Activated naive CD8-positive, alpha-beta T cell treated with anti-CD3 and anti-CD28 coated beads for 36 hours (primary cell): ENCODE measurements at regions not wholly inside any gene's neighbourhood (a gene's known extent, or its start where the extent isn't known, plus 50 kb on each side); places are given as distances from the start of the nearest gene placed in this dataset.

Experiments
- DNase-seq: peaks from one replicate; pipeline ENCODE4 v3.0.0; 2021
- H3K27ac Mint-ChIP-seq: one replicate; pipeline ENCODE4 v1.8.0; 2022; ENCODE audit warnings: mild to moderate bottlenecking, moderate library complexity, mixed read lengths
- H3K27me3 Mint-ChIP-seq: one replicate; pipeline ENCODE4 v1.8.0; 2022; ENCODE audit warnings: mild to moderate bottlenecking, mixed read lengths
- H3K36me3 Mint-ChIP-seq: one replicate; pipeline ENCODE4 v1.8.0; 2021; ENCODE audit warnings: mild to moderate bottlenecking, mixed read lengths
- H3K4me1 Mint-ChIP-seq: one replicate; pipeline ENCODE4 v1.8.0; 2021; ENCODE audit warnings: mixed read lengths
- H3K4me3 Mint-ChIP-seq: one replicate; pipeline ENCODE4 v1.8.0; 2022; ENCODE audit warnings: mild to moderate bottlenecking, moderate library complexity, mixed read lengths
- H3K9me3 Mint-ChIP-seq: one replicate; pipeline ENCODE4 v1.8.0; 2022; ENCODE audit warnings: mixed read lengths

DNA sequence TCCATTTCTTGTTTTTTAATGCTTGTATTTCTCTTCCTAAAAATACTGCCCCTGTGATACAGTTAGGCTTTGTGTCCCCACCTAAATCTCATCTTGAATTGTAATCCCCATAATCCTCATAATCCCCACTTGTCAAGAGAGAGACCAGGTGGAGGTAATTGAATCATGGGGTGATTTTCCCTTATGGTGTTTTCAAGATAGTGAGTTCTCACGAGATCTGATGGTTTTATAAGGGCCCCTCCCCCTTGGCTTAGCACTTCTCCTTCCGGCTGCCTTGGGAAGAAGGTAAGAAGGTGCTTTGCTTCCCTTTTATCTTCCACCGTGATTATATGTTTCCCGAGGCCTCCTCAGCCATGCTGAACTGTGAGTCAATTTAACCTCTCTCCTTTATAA is 227.4 kb downstream of the MAN2A1 start:
- no peaks in the 10 kb centered on the region for H3K9me3 Mint-ChIP-seq
- no peak for DNase-seq
- H3K27ac Mint-ChIP-seq: no peak overlapping the region
- H3K4me3 Mint-ChIP-seq: no peak overlapping the region
- peaks cover 2% of the 10 kb centered on the region for H3K36me3 Mint-ChIP-seq
- no peaks in the 10 kb centered on the region for H3K27me3 Mint-ChIP-seq
- peaks cover 30% of the 10 kb centered on the region for H3K4me1 Mint-ChIP-seq

DNA sequence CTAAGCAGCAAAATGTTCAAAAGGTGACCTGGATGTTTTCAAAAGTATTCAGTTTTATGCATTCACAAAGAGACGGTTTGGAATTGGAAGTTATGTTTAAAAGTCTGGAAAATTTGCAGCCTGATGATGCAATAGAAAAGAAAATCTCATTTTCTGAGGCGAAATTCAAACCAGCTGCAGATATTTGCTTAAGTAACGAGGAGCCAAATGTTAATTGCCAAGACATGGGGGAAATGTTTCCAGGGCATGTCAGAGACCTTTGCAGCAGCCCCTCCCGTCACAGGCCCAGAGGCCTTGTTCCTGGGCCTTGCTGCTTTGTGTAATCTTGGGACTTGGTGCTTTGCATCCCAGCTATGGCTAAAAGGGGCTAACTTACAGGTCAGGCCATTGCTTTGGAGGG is 228.2 kb downstream of the MAN2A1 start:
- Mint-ChIP-seq H3K4me1 (peaks cover 31% of the 10 kb centered on the region), H3K9me3 (no peaks in the 10 kb centered on the region), H3K27me3 (no peaks in the 10 kb centered on the region), H3K4me3 (no peak overlapping the region), H3K27ac (no peak overlapping the region), H3K36me3 (peaks cover 2% of the 10 kb centered on the region)
- DNase-seq: no peak

DNA sequence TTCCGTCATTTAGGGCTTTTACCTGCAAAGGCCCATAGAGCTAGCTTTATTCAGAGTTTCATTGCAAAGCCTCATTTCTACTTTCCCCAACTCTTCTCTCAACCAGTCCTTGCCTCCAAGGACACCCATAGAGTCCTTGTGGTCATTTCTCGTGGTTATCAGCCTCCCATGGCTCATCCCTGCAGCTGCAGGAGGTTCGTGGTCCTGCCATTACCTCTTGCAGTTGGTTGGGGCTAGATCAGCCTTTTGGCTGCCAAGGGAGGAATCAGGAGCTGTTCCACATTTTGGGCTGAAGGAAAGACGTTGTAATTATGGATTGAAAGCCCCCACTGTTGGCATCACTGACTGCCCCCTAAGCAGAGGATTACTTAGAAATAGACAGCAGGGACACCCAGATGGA is 231.0 kb downstream of the MAN2A1 start:
- no peak overlapping the region for H3K27ac Mint-ChIP-seq
- peaks cover 31% of the 10 kb centered on the region for H3K4me1 Mint-ChIP-seq
- peaks cover 2% of the 10 kb centered on the region for H3K36me3 Mint-ChIP-seq
- no peaks in the 10 kb centered on the region for H3K27me3 Mint-ChIP-seq
- no peak for DNase-seq
- no peaks in the 10 kb centered on the region for H3K9me3 Mint-ChIP-seq
- H3K4me3 Mint-ChIP-seq: no peak overlapping the region

DNA sequence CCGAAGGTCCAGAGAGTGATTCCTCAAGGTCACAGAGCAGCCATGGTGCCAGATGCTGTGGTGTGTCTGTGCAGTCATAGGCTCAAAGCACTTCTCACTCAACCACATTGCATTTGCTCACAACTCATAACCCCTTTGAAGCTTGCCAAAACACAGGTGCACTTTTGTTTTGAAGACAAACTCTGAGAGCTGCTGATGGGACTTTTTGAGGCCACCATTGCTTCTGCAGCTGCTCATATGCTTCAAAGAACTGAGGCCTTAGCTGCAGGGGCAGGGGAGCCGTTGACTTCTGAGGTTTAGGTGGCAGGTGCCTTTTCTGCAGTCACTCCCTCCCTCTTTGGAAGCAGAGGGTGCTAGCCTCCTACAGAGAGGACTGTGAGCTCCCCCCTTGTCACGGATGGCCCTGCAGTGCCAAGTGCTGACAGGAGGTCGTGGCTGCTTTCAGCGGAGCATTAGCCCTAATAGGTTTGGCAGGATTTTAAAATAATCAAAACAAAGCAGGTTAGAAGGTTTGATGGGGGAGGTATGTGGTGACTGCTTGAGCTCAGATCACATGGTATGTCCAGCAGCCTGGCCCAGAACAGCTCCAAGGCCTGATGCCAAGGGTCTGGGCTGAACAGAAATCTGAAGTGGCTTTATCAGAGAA is 232.1 kb downstream of the MAN2A1 start:
- Mint-ChIP-seq H3K9me3 (peaks cover 1% of the 10 kb centered on the region), H3K27me3 (no peaks in the 10 kb centered on the region), H3K27ac (peak overlapping the region; percentile 77), H3K4me1 (peaks cover 31% of the 10 kb centered on the region), H3K36me3 (peaks cover 2% of the 10 kb centered on the region), H3K4me3 (peak overlapping the region; percentile 64)
- peak; percentile 27 for DNase-seq

DNA sequence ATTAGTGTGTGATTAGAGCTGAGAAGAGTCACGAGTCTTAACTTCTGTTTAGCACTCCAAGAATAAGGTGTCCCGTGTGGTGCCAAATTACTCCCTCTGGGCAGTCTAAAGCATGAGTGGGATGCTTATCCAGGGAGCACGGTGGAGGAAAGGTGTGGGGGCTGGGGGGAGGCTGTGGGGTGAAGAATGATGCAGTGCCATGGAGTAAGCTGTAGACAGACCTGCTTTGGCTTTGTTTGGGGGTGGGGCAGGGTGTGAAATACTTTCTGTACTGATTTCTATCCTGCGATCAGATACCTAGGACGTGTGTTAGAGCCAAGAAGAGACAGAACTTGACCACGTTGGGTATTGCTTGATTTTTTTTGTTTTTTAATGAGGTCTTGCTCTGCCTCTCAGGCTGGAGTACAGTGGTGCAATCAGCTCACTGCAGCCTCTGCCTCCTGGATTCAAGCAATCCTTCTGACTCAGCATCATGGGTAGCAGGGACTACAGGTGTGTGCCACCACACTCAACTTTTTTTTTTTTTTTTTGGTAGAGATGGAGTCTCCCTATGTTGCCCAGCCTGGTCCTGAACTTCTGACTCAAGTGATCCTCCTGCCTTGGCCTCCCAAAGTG is 232.8 kb downstream of the MAN2A1 start:
- H3K4me3 Mint-ChIP-seq: peak overlapping the region; percentile 64
- no peak for DNase-seq
- H3K36me3 Mint-ChIP-seq: peaks cover 2% of the 10 kb centered on the region
- H3K9me3 Mint-ChIP-seq: peaks cover 1% of the 10 kb centered on the region
- peak overlapping the region; percentile 77 for H3K27ac Mint-ChIP-seq
- H3K27me3 Mint-ChIP-seq: no peaks in the 10 kb centered on the region
- H3K4me1 Mint-ChIP-seq: peaks cover 31% of the 10 kb centered on the region

DNA sequence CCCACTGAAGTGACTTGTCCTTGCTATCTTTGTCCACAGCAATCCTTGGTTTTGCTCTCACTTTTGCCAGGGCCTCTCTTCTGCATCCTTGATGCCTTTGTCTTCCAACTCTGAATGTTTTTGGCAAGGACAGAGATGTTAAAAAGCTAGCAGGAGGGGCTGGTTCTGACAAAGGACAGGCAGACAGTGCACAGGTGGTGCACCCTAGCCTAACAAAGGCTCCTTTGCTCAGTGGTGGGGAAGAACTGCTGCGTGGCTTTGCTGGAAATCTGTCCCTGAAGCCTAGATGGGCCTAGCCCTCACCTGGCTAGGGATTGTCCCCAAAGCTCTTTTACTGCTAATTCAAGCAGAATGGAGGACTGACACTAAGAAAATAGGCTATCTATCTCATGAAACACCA is 233.5 kb downstream of the MAN2A1 start:
- H3K27ac Mint-ChIP-seq: no peak overlapping the region
- H3K4me1 Mint-ChIP-seq: peaks cover 31% of the 10 kb centered on the region
- no peak for DNase-seq
- H3K36me3 Mint-ChIP-seq: no peaks in the 10 kb centered on the region
- H3K9me3 Mint-ChIP-seq: peaks cover 1% of the 10 kb centered on the region
- no peak overlapping the region for H3K4me3 Mint-ChIP-seq
- H3K27me3 Mint-ChIP-seq: no peaks in the 10 kb centered on the region

DNA sequence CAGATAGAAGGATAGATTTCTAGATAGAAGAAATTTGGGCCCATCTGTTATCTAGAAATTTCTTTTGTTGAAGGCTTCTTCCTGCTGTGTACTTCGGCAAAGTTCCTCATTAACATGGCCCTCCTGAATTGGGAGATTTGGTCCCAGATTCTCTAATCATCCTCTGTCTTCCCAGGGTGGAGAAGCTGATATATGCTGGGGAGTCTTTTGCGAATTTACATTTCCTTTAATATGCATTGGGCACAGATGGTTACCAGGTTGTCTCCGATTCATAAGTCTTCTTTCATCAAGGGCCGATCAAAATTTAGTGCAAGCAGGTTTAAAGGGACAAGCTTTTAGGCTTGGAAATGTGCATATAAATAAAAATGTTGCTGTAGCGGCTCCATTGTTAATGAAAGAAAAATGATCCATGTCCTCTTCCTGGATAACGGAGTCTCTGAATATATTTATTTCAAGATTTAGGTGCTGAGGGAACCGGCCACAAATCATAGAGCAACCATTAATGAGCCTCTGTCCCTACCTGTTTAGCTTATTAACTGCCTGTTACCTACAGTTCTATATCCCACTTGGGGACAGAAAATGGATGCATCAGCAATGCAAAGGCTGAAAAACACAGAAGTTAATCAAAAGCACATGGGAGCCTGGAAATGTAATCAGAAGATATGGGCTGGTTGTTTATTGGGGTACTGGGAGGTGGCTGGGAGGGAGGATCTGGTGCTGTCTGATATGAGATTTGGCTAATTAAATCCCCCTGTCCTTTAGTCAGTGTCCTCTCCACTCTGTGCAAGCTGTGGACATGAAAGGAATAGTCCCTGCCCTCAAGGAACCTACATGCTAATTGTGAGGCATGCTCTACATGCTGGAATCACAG is 234.7 kb downstream of the MAN2A1 start:
- Mint-ChIP-seq H3K4me1 (peaks cover 31% of the 10 kb centered on the region), H3K4me3 (no peak overlapping the region), H3K27ac (no peak overlapping the region), H3K9me3 (peaks cover 1% of the 10 kb centered on the region), H3K36me3 (no peaks in the 10 kb centered on the region), H3K27me3 (no peaks in the 10 kb centered on the region)
- no peak for DNase-seq

DNA sequence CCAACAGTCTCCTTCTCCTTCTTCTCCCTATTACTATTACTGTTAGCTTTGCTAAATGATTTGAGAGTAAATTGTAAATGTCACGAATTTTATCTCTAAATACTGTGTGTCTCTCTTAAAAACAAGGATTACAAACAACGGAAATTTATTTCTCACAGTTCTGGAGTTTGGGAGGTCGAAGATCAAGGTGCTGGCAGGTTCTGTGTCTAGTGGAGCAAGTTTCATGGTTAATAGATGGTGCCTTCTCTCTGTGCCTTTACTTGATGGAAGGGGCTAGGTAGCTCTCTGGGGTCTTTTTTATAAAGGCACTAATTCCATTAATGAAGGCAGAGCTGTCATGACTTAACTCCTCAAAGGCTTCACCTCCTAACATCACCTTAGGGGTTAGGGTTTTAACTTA is 237.9 kb downstream of the MAN2A1 start:
- Mint-ChIP-seq H3K4me3 (no peak overlapping the region), H3K9me3 (peaks cover 1% of the 10 kb centered on the region), H3K4me1 (peaks cover 14% of the 10 kb centered on the region)

DNA sequence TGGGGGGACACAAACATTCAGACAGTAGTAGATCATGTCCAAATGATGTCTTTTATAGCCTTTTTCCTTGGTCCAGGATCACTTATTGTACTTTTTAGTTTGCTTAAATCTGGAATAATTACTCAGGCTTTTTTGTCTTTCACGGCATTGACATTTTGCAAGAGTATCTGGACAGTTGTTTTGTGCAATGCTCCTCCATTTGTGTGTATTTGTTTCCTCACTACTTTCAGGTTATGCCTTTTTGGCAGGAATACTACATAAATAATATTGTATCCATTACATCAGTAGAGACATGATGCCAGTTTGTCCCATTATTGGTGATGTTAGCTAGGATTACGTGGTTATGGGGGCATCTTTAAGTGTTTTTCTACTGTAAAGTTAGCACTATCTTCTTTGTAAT is 238.3 kb downstream of the MAN2A1 start:
- DNase-seq: no peak
- peaks cover 1% of the 10 kb centered on the region for H3K9me3 Mint-ChIP-seq
- H3K36me3 Mint-ChIP-seq: no peaks in the 10 kb centered on the region
- peaks cover 11% of the 10 kb centered on the region for H3K4me1 Mint-ChIP-seq
- no peak overlapping the region for H3K27ac Mint-ChIP-seq
- no peak overlapping the region for H3K4me3 Mint-ChIP-seq
- H3K27me3 Mint-ChIP-seq: no peaks in the 10 kb centered on the region

More for the DNA sequence above, 237.9 kb downstream of the MAN2A1 start:
- DNase-seq: no peak
- Mint-ChIP-seq H3K27me3 (no peaks in the 10 kb centered on the region), H3K36me3 (no peaks in the 10 kb centered on the region), H3K27ac (no peak overlapping the region)

DNA sequence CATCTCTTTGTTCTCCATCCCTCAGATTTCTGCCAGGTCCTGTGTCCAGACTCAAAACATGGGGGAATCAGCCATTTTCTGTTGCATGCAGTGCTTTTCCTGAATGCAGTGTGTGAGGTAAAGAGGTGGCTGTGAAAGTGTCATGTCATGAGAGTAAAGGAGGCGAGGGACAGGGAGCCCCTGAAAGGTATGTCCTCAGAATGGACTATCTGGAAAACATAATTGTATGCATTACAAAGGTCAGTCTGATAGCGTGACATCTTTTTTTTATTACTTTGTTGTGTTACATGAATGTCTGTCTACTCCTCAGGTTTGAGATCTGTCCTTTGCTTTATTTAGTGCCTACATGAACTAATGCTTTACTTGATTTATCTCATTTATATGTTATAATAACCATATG is 239.1 kb downstream of the MAN2A1 start:
- no peak overlapping the region for H3K4me3 Mint-ChIP-seq

DNA sequence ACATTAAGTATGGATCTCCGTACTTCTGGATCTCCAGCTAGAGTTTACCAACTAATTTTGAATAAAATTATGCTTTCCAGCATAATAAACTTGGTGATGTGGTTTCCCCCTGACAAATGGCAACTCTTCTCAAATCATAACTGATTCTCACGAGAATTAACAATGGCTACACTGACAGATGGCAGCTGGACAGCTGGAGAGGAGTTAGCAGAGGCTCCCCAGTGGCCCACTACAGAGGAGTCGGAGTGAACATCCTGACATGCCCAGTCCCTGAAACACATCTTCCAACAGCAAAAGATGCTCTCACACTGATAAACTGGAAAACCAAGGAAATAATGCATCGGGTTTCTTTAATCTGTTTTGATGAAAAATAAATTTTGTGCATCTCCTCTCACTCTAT is 239.6 kb downstream of the MAN2A1 start:
- no peak overlapping the region for H3K27ac Mint-ChIP-seq
- no peaks in the 10 kb centered on the region for H3K27me3 Mint-ChIP-seq
- peaks cover 5% of the 10 kb centered on the region for H3K4me1 Mint-ChIP-seq
- peaks cover 2% of the 10 kb centered on the region for H3K9me3 Mint-ChIP-seq
- H3K4me3 Mint-ChIP-seq: no peak overlapping the region
- no peak for DNase-seq
- H3K36me3 Mint-ChIP-seq: no peaks in the 10 kb centered on the region

More for the DNA sequence above, 239.1 kb downstream of the MAN2A1 start:
- peaks cover 2% of the 10 kb centered on the region for H3K9me3 Mint-ChIP-seq
- no peaks in the 10 kb centered on the region for H3K36me3 Mint-ChIP-seq
- no peak overlapping the region for H3K27ac Mint-ChIP-seq
- DNase-seq: no peak
- H3K27me3 Mint-ChIP-seq: no peaks in the 10 kb centered on the region
- peaks cover 5% of the 10 kb centered on the region for H3K4me1 Mint-ChIP-seq

DNA sequence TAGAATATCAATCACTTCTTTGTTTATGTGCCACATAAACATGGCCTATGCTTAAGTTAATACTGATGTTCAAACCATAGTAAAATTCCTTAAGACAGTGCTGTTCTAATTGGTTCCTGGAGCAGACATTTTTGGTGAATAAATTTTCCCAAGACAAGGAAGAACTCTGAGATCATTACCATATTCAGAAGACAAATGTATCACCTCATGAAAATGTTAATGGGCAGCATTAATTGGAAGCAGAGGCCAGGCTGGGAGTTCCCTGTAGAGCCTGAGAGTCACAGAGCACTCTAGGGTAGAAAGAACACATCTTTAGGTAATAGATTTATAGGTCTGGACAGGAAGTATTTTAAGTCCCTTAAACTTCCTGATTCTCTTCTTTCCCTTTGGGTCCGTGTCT is 240.2 kb downstream of the MAN2A1 start:
- Mint-ChIP-seq H3K9me3 (peaks cover 2% of the 10 kb centered on the region), H3K4me1 (peaks cover 5% of the 10 kb centered on the region), H3K27ac (no peak overlapping the region), H3K4me3 (no peak overlapping the region), H3K36me3 (no peaks in the 10 kb centered on the region), H3K27me3 (no peaks in the 10 kb centered on the region)
- no peak for DNase-seq

DNA sequence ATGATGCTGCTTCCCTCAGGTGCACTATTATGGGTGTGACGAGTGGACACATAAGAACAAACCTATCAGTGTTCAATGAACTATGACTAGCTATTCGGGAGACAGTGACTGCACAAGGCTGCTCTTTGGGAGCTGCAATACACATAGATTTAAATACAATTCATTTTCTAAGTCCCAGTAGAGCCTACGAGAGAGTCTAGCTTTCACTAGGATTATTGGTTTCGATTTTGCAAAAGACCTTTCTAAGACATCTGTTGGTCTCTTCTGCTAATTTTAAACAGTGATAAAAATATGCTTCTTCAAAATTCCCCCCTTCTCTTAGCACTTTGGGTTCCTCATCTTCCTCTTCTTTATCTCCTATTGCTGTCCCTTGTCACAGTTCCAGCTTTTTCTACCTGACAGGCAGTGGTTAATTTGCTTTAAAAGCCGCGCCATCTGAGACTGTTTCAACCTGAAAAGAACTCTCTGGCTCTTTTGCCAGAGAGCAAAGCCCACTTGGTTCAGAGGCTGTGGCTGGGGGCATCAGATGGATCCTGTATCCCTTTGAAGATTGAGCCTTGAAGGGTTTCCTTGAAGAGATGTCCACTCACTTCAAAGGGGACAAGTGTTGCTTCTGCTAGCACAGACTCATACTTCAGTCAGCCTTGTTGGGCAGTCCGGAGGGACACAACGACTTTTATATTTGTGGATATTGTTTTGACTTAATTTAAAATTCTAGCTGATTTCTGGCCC is 241.5 kb downstream of the MAN2A1 start:
- no peaks in the 10 kb centered on the region for H3K36me3 Mint-ChIP-seq
- no peak overlapping the region for H3K4me3 Mint-ChIP-seq
- peaks cover 9% of the 10 kb centered on the region for H3K4me1 Mint-ChIP-seq
- no peak overlapping the region for H3K27ac Mint-ChIP-seq
- no peak for DNase-seq
- no peaks in the 10 kb centered on the region for H3K27me3 Mint-ChIP-seq
- peaks cover 1% of the 10 kb centered on the region for H3K9me3 Mint-ChIP-seq

DNA sequence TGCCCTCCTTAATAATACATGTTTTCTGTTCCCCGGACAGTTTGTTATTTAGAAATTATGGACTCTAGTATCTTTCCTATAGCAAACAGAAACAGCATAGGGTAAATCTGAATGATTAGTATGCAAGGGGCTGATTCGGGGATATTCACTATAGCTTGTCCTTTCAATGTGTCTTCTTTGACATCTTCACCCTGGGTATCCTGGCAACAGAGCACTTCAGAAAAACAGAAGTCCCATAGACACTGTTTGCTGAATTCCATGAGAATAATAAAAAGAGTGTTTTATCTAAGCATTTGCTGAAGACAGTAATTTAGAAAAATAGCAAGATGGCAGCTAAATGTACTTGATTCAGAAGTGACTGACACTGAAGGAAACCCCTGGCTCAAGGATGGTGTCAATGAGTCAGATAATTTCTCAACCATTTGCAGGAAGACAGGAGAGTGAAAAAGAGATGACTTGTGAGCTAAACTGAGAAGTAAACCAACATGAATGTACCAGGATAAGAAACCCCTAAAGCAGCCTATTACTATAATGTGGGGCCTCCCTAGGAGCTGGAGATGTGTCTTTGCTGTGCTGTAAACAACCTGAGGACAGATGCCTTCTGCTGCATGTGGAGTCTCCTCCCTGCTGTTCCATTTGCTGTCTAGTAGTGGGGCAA is 246.2 kb downstream of the MAN2A1 start:
- Mint-ChIP-seq H3K4me1 (peaks cover 15% of the 10 kb centered on the region), H3K36me3 (peaks cover 2% of the 10 kb centered on the region), H3K4me3 (no peak overlapping the region), H3K9me3 (peaks cover 8% of the 10 kb centered on the region), H3K27ac (no peak overlapping the region), H3K27me3 (no peaks in the 10 kb centered on the region)
- no peak for DNase-seq
